ENCODE measurements at regions not wholly inside any gene's neighbourhood (a gene's known extent, or its start where the extent isn't known, plus 50 kb on each side); places are given as distances from the start of the nearest gene placed in this dataset.

DNA sequence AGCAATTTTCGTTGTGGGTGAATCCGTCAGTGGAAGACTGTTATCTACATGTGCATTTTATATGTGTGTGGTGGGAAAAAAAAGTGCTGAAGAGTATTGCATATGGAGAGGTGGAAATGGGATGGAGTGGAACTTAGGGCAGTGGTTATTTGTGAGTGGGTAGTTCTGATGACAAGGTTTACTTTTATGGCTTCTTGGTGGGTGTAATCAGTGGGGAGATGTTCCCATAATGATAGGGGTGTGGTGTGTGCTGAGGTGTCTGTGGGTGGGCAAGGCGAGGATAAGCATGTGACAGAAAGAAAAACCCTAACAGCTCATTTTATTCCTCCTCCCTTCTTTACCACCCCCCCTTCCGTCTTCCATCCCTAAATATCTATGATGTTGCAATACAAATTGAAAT, 288.1 kb downstream of the NUF2 start:
- TF ChIP-seq, protein P1, sequence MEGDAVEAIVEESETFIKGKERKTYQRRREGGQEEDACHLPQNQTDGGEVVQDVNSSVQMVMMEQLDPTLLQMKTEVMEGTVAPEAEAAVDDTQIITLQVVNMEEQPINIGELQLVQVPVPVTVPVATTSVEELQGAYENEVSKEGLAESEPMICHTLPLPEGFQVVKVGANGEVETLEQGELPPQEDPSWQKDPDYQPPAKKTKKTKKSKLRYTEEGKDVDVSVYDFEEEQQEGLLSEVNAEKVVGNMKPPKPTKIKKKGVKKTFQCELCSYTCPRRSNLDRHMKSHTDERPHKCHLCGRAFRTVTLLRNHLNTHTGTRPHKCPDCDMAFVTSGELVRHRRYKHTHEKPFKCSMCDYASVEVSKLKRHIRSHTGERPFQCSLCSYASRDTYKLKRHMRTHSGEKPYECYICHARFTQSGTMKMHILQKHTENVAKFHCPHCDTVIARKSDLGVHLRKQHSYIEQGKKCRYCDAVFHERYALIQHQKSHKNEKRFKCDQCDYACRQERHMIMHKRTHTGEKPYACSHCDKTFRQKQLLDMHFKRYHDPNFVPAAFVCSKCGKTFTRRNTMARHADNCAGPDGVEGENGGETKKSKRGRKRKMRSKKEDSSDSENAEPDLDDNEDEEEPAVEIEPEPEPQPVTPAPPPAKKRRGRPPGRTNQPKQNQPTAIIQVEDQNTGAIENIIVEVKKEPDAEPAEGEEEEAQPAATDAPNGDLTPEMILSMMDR (IDR thresholded peaks at IDR 0.05), result no peak
- TF ChIP-seq POLR2A (IDR thresholded peaks at IDR 0.05), result no peak
